Activated naive CD4-positive, alpha-beta T cell treated with anti-CD3 and anti-CD28 coated beads, Interleukin-2, amount 10 ng/mL, durations not matched to agents 7 days and 5 days (primary cell): ENCODE measurements at regions not wholly inside any gene's neighbourhood (a gene's known extent, or its start where the extent isn't known, plus 50 kb on each side); places are given as distances from the start of the nearest gene placed in this dataset.

ENCODE experiments used
- CTCF ChIA-PET: fragments of 350-600 bp; sonication (Branson Sonifier 250); formaldehyde crosslinking; loops from one replicate; lab custom pipeline; 2021; ENCODE audit warnings: antibody characterized with exemption; lab: Charles Lee
- DNase-seq: peaks from one replicate; pipeline ENCODE4 v3.0.0-alpha.2; 2020
- H3K27ac Mint-ChIP-seq: one replicate; pipeline ENCODE4 v1.8.0; 2021; ENCODE audit warnings: mild to moderate bottlenecking, moderate library complexity, mixed read lengths
- H3K27me3 Mint-ChIP-seq: one replicate; pipeline ENCODE4 v1.8.0; 2021; ENCODE audit warnings: mild to moderate bottlenecking, mixed read lengths
- H3K36me3 Mint-ChIP-seq: one replicate; pipeline ENCODE4 v1.8.0; 2021; ENCODE audit warnings: mixed read lengths
- H3K4me1 Mint-ChIP-seq: one replicate; pipeline ENCODE4 v1.8.0; 2021; ENCODE audit warnings: mixed read lengths
- H3K4me3 Mint-ChIP-seq: one replicate; pipeline ENCODE4 v1.8.0; 2021; ENCODE audit warnings: mild to moderate bottlenecking, moderate library complexity, mixed read lengths
- H3K9me3 Mint-ChIP-seq: one replicate; pipeline ENCODE4 v1.8.0; 2021; ENCODE audit warnings: mixed read lengths

- H3K4me3 Mint-ChIP-seq: no peak overlapping the region
- CTCF ChIA-PET: interaction anchor here (9.0 kb wide), 1 partner anchor 448 kb away, joined by 266 read pairs; no protein-coding TSS in a partner anchor
- H3K9me3 Mint-ChIP-seq: no peaks in the 10 kb centered on the region
- peaks cover 27% of the 10 kb centered on the region for H3K27me3 Mint-ChIP-seq
- no peak for DNase-seq
- no peaks in the 10 kb centered on the region for H3K36me3 Mint-ChIP-seq
- no peak overlapping the region for H3K27ac Mint-ChIP-seq
- no peaks in the 10 kb centered on the region for H3K4me1 Mint-ChIP-seq
Observed at GRCh38 chr6:160926281-160927276, 65.0 kb upstream of the MAP3K4 start.

- peaks cover 33% of the 10 kb centered on the region for H3K27me3 Mint-ChIP-seq
- CTCF ChIA-PET: interaction anchor here (1.6 to 9.0 kb wide), 2 partner anchors 14 to 447 kb away, joined by 3 to 266 read pairs; no protein-coding TSS in a partner anchor
- H3K36me3 Mint-ChIP-seq: no peaks in the 10 kb centered on the region
- H3K4me1 Mint-ChIP-seq: peaks cover 2% of the 10 kb centered on the region
- DNase-seq: no peak
- no peak overlapping the region for H3K27ac Mint-ChIP-seq
- no peak overlapping the region for H3K4me3 Mint-ChIP-seq
- no peaks in the 10 kb centered on the region for H3K9me3 Mint-ChIP-seq
Observed at GRCh38 chr6:160927416-160927815, 64.2 kb upstream of the MAP3K4 start.

GRCh38 chr6:160929361-160929760 lies 62.2 kb upstream of the MAP3K4 start:
- Mint-ChIP-seq H3K27ac (no peak overlapping the region), H3K36me3 (no peaks in the 10 kb centered on the region), H3K4me1 (peaks cover 2% of the 10 kb centered on the region), H3K4me3 (no peak overlapping the region), H3K9me3 (no peaks in the 10 kb centered on the region), H3K27me3 (peaks cover 40% of the 10 kb centered on the region)
- no peak for DNase-seq
- CTCF ChIA-PET: interaction anchor here (0.6 to 9.0 kb wide), 6 partner anchors 61 to 445 kb away, joined by 3 to 266 read pairs (median 4); no protein-coding TSS in a partner anchor

- H3K27ac Mint-ChIP-seq: no peak overlapping the region
- H3K27me3 Mint-ChIP-seq: peaks cover 40% of the 10 kb centered on the region
- CTCF ChIA-PET: interaction anchor here (0.6 to 9.0 kb wide), 16 partner anchors 10 to 526 kb away, joined by 3 to 266 read pairs (median 3); no protein-coding TSS in a partner anchor
- no peaks in the 10 kb centered on the region for H3K9me3 Mint-ChIP-seq
- no peaks in the 10 kb centered on the region for H3K36me3 Mint-ChIP-seq
- no peak overlapping the region for H3K4me3 Mint-ChIP-seq
- no peak for DNase-seq
- H3K4me1 Mint-ChIP-seq: peaks cover 2% of the 10 kb centered on the region
Observed at GRCh38 chr6:160929831-160930230, 61.7 kb upstream of the MAP3K4 start.

- Mint-ChIP-seq H3K27ac (no peak overlapping the region), H3K4me1 (peaks cover 2% of the 10 kb centered on the region), H3K9me3 (no peaks in the 10 kb centered on the region), H3K4me3 (no peak overlapping the region), H3K36me3 (no peaks in the 10 kb centered on the region), H3K27me3 (peaks cover 39% of the 10 kb centered on the region)
- CTCF ChIA-PET: interaction anchor here (0.6 to 9.0 kb wide), 19 partner anchors 9 to 525 kb away, joined by 3 to 266 read pairs (median 3); no protein-coding TSS in a partner anchor
- peak; percentile 62 for DNase-seq
Observed at GRCh38 chr6:160930547-160931377, 60.8 kb upstream of the MAP3K4 start.

- Mint-ChIP-seq H3K27me3 (peaks cover 34% of the 10 kb centered on the region), H3K4me3 (no peak overlapping the region), H3K27ac (no peak overlapping the region), H3K36me3 (no peaks in the 10 kb centered on the region), H3K9me3 (no peaks in the 10 kb centered on the region), H3K4me1 (peaks cover 2% of the 10 kb centered on the region)
- no peak for DNase-seq
- CTCF ChIA-PET: interaction anchor here (0.6 to 9.0 kb wide), 13 partner anchors 8 to 492 kb away, joined by 3 to 266 read pairs (median 3); no protein-coding TSS in a partner anchor
Observed at GRCh38 chr6:160931378-160932310, 59.9 kb upstream of the MAP3K4 start.

GRCh38 chr6:160933256-160933655 lies 58.3 kb upstream of the MAP3K4 start:
- peaks cover 34% of the 10 kb centered on the region for H3K27me3 Mint-ChIP-seq
- CTCF ChIA-PET: interaction anchor here (9.0 kb wide), 1 partner anchor 441 kb away, joined by 266 read pairs; no protein-coding TSS in a partner anchor
- no peaks in the 10 kb centered on the region for H3K36me3 Mint-ChIP-seq
- H3K4me1 Mint-ChIP-seq: peaks cover 2% of the 10 kb centered on the region
- DNase-seq: no peak
- no peaks in the 10 kb centered on the region for H3K9me3 Mint-ChIP-seq
- H3K27ac Mint-ChIP-seq: no peak overlapping the region
- no peak overlapping the region for H3K4me3 Mint-ChIP-seq

GRCh38 chr6:160934157-160934556 lies 57.4 kb upstream of the MAP3K4 start:
- Mint-ChIP-seq H3K4me1 (peaks cover 2% of the 10 kb centered on the region), H3K27ac (no peak overlapping the region), H3K4me3 (no peak overlapping the region), H3K9me3 (no peaks in the 10 kb centered on the region), H3K36me3 (no peaks in the 10 kb centered on the region), H3K27me3 (peaks cover 34% of the 10 kb centered on the region)
- DNase-seq: no peak
- CTCF ChIA-PET: interaction anchor here (9.0 kb wide), 1 partner anchor 440 kb away, joined by 266 read pairs; no protein-coding TSS in a partner anchor

GRCh38 chr6:160940197-160940596 lies 51.4 kb upstream of the MAP3K4 start:
- no peak for DNase-seq
- no peaks in the 10 kb centered on the region for H3K36me3 Mint-ChIP-seq
- H3K4me1 Mint-ChIP-seq: no peaks in the 10 kb centered on the region
- peaks cover 8% of the 10 kb centered on the region for H3K27me3 Mint-ChIP-seq
- CTCF ChIA-PET: interaction anchor here (1.7 kb wide), 1 partner anchor 10 kb away, joined by 6 read pairs; no protein-coding TSS in a partner anchor
- H3K27ac Mint-ChIP-seq: no peak overlapping the region
- no peaks in the 10 kb centered on the region for H3K9me3 Mint-ChIP-seq
- no peak overlapping the region for H3K4me3 Mint-ChIP-seq
